NB4 (cell line): ENCODE measurements at regions not wholly inside any gene's neighbourhood (a gene's known extent, or its start where the extent isn't known, plus 50 kb on each side); places are given as distances from the start of the nearest gene placed in this dataset.

Experiments
- DNase-seq: peaks from one replicate; pipeline ENCODE4 v3.0.0; 2010; ENCODE audit warnings: low read depth
- H3K4me3 ChIP-seq: one replicate; pipeline ENCODE4 v1.5.1; 2011; ENCODE audit warnings: mild to moderate bottlenecking, low read depth, low read length, moderate library complexity
- CTCF ChIP-seq: IDR thresholded peaks from one replicate; pipeline ENCODE4 v1.5.1; 2012; ENCODE audit warnings: low read depth, low read length
- MYC ChIP-seq: IDR thresholded peaks from 2 replicates; pipeline ENCODE4 v1.6.1; 2011; ENCODE audit warnings: low read depth, low read length
- POLR2A ChIP-seq: IDR thresholded peaks from 2 replicates; pipeline ENCODE4 v1.6.1; 2011; ENCODE audit warnings: mild to moderate bottlenecking; ENCODE audit not compliant: insufficient read length; ENCODE audit errors: extremely low read depth
- TF ChIP-seq, protein P1 (sequence below): IDR thresholded peaks from 2 replicates; pipeline ENCODE4 v1.6.1; 2011; ENCODE audit warnings: low read depth, low read length

DNA sequence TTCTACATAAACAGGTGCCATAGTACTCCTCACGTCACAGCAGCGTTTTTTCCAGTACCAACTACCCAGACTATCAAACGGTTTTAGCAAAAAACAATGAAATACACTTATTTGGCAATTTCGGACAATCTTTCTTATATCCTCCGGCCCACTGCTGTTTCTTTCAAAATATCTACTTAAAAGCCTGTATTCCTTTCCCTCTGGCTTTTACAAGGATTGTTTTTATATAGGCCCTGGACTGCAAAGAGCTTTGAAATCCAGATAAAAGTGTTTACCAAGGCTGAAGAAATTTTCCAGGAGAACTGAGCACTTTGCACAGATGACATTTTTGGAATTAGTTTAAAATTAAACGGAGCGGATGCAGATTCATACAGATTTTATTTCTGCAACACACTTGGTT, 255.9 kb upstream of the STARD13 start:
- no peak for DNase-seq
- peak overlapping the region; percentile 88 for H3K4me3 ChIP-seq
- TF ChIP-seq MYC: no peak

- DNase-seq: no peak
- TF ChIP-seq CTCF (no peak), MYC (no peak), POLR2A (no peak)
- TF ChIP-seq, protein P1, sequence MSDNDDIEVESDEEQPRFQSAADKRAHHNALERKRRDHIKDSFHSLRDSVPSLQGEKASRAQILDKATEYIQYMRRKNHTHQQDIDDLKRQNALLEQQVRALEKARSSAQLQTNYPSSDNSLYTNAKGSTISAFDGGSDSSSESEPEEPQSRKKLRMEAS: no peak
- peak overlapping the region; percentile 88 for H3K4me3 ChIP-seq
Measured at GRCh38 chr13:33541962-33542308, 256.4 kb upstream of the STARD13 start.

DNA sequence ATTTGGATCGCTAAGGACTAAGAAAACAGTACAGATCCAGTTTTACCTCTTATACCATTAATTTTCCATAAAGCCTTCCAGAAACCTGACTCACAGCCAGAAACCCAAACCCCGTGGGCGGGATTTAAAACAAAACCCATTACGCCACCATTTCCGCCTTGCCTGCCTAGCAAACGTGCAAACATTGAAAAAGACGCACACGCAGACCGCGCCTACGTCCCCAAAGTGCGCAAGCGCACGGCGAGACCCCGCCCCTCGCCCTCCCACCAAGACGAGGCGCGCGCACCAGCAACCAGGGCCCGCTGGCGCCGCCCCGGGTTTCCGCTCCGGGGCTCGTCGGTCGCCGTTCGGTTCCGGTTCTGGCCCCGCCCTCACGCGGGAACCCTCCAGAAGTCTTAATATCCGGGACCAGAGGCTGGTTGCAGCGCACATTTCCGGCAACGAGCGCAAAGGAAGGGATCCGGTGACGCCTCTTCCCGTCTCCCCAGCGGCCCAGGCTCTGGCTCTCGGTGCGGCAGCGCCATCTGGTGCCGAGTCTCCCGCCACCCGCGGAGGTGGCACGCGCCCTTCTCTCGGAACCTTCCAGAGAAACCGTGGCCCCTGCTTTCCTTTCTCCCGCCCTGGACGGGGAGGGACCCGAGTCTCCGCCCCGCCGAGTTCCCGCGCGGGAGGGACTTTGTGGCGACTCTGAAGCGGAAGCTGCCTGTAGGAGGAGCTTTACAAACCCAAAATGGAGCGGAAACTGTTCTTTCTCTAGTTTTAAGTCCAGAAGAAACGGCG, 256.9 kb upstream of the STARD13 start:
- TF ChIP-seq, protein P1: peak; percentile 89
- TF ChIP-seq MYC: peak; percentile 88
- peak; percentile 60 for TF ChIP-seq CTCF
- peak; percentile 86 for TF ChIP-seq POLR2A
- H3K4me3 ChIP-seq: peak overlapping the region; percentile 88
- peak; percentile 98 for DNase-seq

GRCh38 chr13:33543089-33543459, 257.5 kb upstream of the STARD13 start:
- TF ChIP-seq MYC: no peak
- TF ChIP-seq POLR2A: no peak
- TF ChIP-seq CTCF: no peak
- TF ChIP-seq, protein P1: no peak
- H3K4me3 ChIP-seq: peak overlapping the region; percentile 68
- DNase-seq: no peak

- TF ChIP-seq, protein P1: no peak
- no peak for TF ChIP-seq CTCF
- no peak for TF ChIP-seq POLR2A
- no peak for TF ChIP-seq MYC
- peak overlapping the region; percentile 68 for H3K4me3 ChIP-seq
- peak; percentile 22 for DNase-seq
Measured at GRCh38 chr13:33543631-33544265, 258.2 kb upstream of the STARD13 start.

DNA sequence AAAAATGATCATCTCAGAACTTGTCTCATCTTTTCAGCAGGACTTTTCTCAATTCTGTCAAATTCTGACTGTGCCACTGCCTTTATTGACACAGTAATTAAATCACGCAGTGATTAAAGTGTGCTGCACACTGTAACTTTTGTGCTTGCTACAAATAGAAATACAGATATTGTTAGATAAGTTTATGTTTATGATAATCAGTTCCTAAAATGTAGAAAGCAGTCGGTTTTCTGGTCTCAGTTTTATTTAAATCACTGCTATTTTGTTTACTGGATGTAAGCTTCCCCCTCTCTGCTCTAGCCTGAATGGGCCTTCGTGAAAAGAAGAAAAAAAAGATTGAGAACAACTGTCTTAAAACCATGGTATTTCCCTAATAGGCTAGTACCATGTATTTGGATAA, 258.8 kb upstream of the STARD13 start:
- DNase-seq: no peak
- H3K4me3 ChIP-seq: no peak overlapping the region
- TF ChIP-seq MYC: no peak

DNA sequence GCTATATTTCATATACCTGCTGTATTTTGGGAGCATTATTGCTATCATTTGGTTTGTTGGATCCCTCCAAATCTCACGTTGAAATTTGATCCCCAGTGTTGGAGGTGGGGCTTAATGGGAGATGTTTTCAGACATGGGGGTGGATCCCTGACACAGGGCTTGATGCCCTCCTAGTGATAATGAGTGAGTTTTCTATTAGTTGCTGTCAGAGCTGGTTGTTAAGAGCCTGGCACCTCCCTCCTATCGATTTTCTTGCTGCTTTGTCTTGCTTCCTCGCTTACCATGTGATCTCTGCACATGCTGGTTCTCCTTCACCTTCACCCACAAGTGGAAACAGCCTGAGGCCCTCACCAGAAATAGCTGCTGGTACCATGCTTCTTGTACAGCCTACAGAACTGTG, 259.9 kb upstream of the STARD13 start:
- no peak for DNase-seq
- H3K4me3 ChIP-seq: no peak overlapping the region
- TF ChIP-seq CTCF: no peak
- TF ChIP-seq POLR2A: no peak
- TF ChIP-seq MYC: no peak
- TF ChIP-seq, protein P1: peak; percentile 38; the same call in 1 of the 2 replicates
